Bronchial epithelial cell (primary cell): ENCODE measurements at regions not wholly inside any gene's neighbourhood (a gene's known extent, or its start where the extent isn't known, plus 50 kb on each side); places are given as distances from the start of the nearest gene placed in this dataset.
A peak's percentile ranks its signal among the peaks of the same experiment; 100 is the strongest.
"Not testable (repeated sequence)": the region's sequence is repeated elsewhere in the genome, so short reads cannot be mapped to it uniquely, and the experiment has no call there.

Experiments used
- DNase-seq: peaks from one replicate; pipeline ENCODE4 v3.0.0-alpha.2; 2010; ENCODE audit warnings: low read depth
- FAIRE-seq: peaks from 2 replicates; lab custom pipeline; 2011; peaks lifted over from hg19 to GRCh38; lab: Jason Lieb, UNC
- H3K27me3 ChIP-seq: 2 replicates; pipeline ENCODE4 v1.5.1; 2011; ENCODE audit warnings: low read length; ENCODE audit not compliant: control insufficient read depth, insufficient read depth
- H3K36me3 ChIP-seq: 2 replicates; pipeline ENCODE4 v1.5.1; 2011; ENCODE audit warnings: low read length; ENCODE audit not compliant: control insufficient read depth, insufficient read depth
- H3K4me3 ChIP-seq: 2 replicates; pipeline ENCODE4 v1.5.1; 2011; ENCODE audit warnings: mild to moderate bottlenecking, low read depth, low read length, control low read depth
- CTCF ChIP-seq: IDR thresholded peaks from 2 replicates; pipeline ENCODE4 v1.5.1; 2011; ENCODE audit warnings: mild to moderate bottlenecking, moderate library complexity, low read length, control low read depth, inconsistent platforms; ENCODE audit not compliant: insufficient read depth, severe bottlenecking

GRCh38 chr6:145093226-145093625 lies 642.1 kb downstream of the EPM2A start:
- H3K27me3 ChIP-seq = no peaks in the 10 kb centered on the region
- TF ChIP-seq CTCF = no peak

GRCh38 chr6:145096846-145097245 lies 638.5 kb downstream of the EPM2A start:
- no peak for TF ChIP-seq CTCF
- peak; percentile 9 for DNase-seq

More at GRCh38 chr6:145093226-145093625, 642.1 kb downstream of the EPM2A start:
- H3K36me3 ChIP-seq = no peaks in the 10 kb centered on the region
- DNase-seq (no peak), FAIRE-seq (no peak)
- H3K4me3 ChIP-seq = no peak overlapping the region

GRCh38 chr6:145098127-145098526 lies 637.2 kb downstream of the EPM2A start:
- not testable (repeated sequence) for H3K36me3 ChIP-seq, DNase-seq, H3K27me3 ChIP-seq, H3K4me3 ChIP-seq, FAIRE-seq

More at GRCh38 chr6:145096846-145097245, 638.5 kb downstream of the EPM2A start:
- no peaks in the 10 kb centered on the region for H3K36me3 ChIP-seq
- no peaks in the 10 kb centered on the region for H3K27me3 ChIP-seq
- no peak for FAIRE-seq
- H3K4me3 ChIP-seq = no peak overlapping the region

GRCh38 chr6:145099713-145100112 lies 635.6 kb downstream of the EPM2A start:
- DNase-seq = peak; percentile 76
- TF ChIP-seq CTCF = no peak
- H3K27me3 ChIP-seq = no peaks in the 10 kb centered on the region
- H3K36me3 ChIP-seq = no peaks in the 10 kb centered on the region
- no peak overlapping the region for H3K4me3 ChIP-seq
- peak; percentile 85 for FAIRE-seq

- DNase-seq (peak; percentile 88), FAIRE-seq (no peak)
- TF ChIP-seq CTCF = no peak
- no peaks in the 10 kb centered on the region for H3K27me3 ChIP-seq
- no peak overlapping the region for H3K4me3 ChIP-seq
- H3K36me3 ChIP-seq = no peaks in the 10 kb centered on the region
These were observed 625.2 kb downstream of the EPM2A start for GRCh38 chr6:145110109-145110508.

- not testable (repeated sequence) for H3K27me3 ChIP-seq, FAIRE-seq, H3K4me3 ChIP-seq, H3K36me3 ChIP-seq
- DNase-seq = peak; percentile 76
These were observed 623.9 kb downstream of the EPM2A start for GRCh38 chr6:145111407-145111806.

- no peak overlapping the region for H3K4me3 ChIP-seq
- FAIRE-seq (peak; percentile 87), DNase-seq (peak; percentile 59)
- no peaks in the 10 kb centered on the region for H3K36me3 ChIP-seq
- no peak for TF ChIP-seq CTCF
- no peaks in the 10 kb centered on the region for H3K27me3 ChIP-seq
These were observed 622.6 kb downstream of the EPM2A start for GRCh38 chr6:145112711-145113148.
